ENCODE measurements at regions not wholly inside any gene's neighbourhood (a gene's known extent, or its start where the extent isn't known, plus 50 kb on each side); places are given as distances from the start of the nearest gene placed in this dataset.
A peak's percentile ranks its signal among the peaks of the same experiment; 100 is the strongest.

- TF ChIP-seq CHD4 (IDR thresholded peaks at IDR 0.05; ENCODE audit: insufficient read depth, insufficient replicate concordance, low read depth, low read length, poor library complexity, severe bottlenecking) (no peak), BMI1 (IDR thresholded peaks at IDR 0.05; ENCODE audit: low read length) (no peak), FOXO4 (CRISPR knock-in tag; IDR thresholded peaks at IDR 0.05) (no peak), ZNF707 (CRISPR knock-in tag; conservative IDR thresholded peaks at IDR 0.05) (no peak)
These were observed 79.0 kb upstream of the LYZL1 start (continued) for GRCh38 chr10:29209830-29210229.

- WGBS (ENCODE audit: insufficient coverage, low coverage, missing lambda C conversion rate): 0% methylated on average over 2 of the region's 2 CpGs
- CTCF ChIA-PET (ENCODE audit: low intra/inter-chr PET ratio): no interaction called here
- H3K36me3 ChIP-seq (ENCODE audit: control insufficient read depth, insufficient read depth, low read length): no peaks in the 10 kb centered on the region
- TF ChIP-seq GTF2F1 (IDR thresholded peaks at IDR 0.05; ENCODE audit: low read depth, low read length): no peak
- no peak for TF ChIP-seq ARID3B (CRISPR knock-in tag; IDR thresholded peaks at IDR 0.05; ENCODE audit: borderline replicate concordance)
- TF ChIP-seq MAFG (tag; conservative IDR thresholded peaks at IDR 0.05): peak; percentile 56
- no peak for TF ChIP-seq CBFB (CRISPR knock-in tag; IDR thresholded peaks at IDR 0.05)
- TF ChIP-seq STAT5B (CRISPR knock-in tag; IDR thresholded peaks at IDR 0.05): no peak
- peak; percentile 49 for TF ChIP-seq C11orf30 (IDR thresholded peaks at IDR 0.05; ENCODE audit: low read depth)
- TF ChIP-seq TCF7L2 (IDR thresholded peaks at IDR 0.05; ENCODE audit: low read depth, low read length): no peak
- TF ChIP-seq SREBF2 (CRISPR knock-in tag; IDR thresholded peaks at IDR 0.05): no peak
- TF ChIP-seq ARID4B (CRISPR knock-in tag; IDR thresholded peaks at IDR 0.05): no peak
These were observed 78.5 kb upstream of the LYZL1 start for GRCh38 chr10:29210266-29210868.

More at GRCh38 chr10:29210266-29210868, 78.5 kb upstream of the LYZL1 start:
- ATAC-seq (no peak), DNase-seq (ENCODE audit: extremely low read depth in 1 of 4, low spot score in 3 of 4) (no peak), FAIRE-seq (peak; percentile 23)
- Histone ChIP-seq H4K20me1 (replicated peaks; ENCODE audit: control insufficient read depth, insufficient read depth, low read length) (no peaks in the 10 kb centered on the region), H3K4me2 (ENCODE audit: insufficient read depth, low read length) (no peak overlapping the region), H2AFZ (ENCODE audit: low read depth, low read length) (no peak overlapping the region), H3K27me3 (ENCODE audit: control insufficient read depth in 2 of 2, insufficient read depth in 2 of 2, low read length in 2 of 2) (peaks cover 0 to 9% of the 10 kb centered on the region in 2 experiments; a peak in 2 of 5 replicates), H3K79me2 (ENCODE audit: control insufficient read depth, insufficient read depth, low read length) (no peaks in the 10 kb centered on the region), H3K9me3 (replicated peaks; ENCODE audit: control insufficient read depth, insufficient read depth, low read depth, low read length) (no peaks in the 10 kb centered on the region), H3K27ac (ENCODE audit: extremely low read depth, low read depth, low read length) (no peak overlapping the region), H3K9me1 (ENCODE audit: control insufficient read depth, insufficient read depth, low read length) (no peaks in the 10 kb centered on the region), H3K9ac (ENCODE audit: insufficient read depth in 1 of 2, low read depth in 2 of 2, low read length in 2 of 2) (no peak overlapping the region), H3K4me1 (replicated peaks in 1 of 2; ENCODE audit: control insufficient read depth in 2 of 2, insufficient read depth in 2 of 2, low read length in 2 of 2) (no peaks in the 10 kb centered on the region), H3K4me3 (no peak overlapping the region)
- in situ Hi-C loops (cut with MboI): no loop called here
- intact Hi-C loops (cut with micrococcal nuclease): no loop called here
- POLR2A ChIA-PET: no interaction called here
- BruUV-seq (replicated peaks): no TSS peak
